Mammary epithelial cell (primary cell): ENCODE measurements at regions not wholly inside any gene's neighbourhood (a gene's known extent, or its start where the extent isn't known, plus 50 kb on each side); places are given as distances from the start of the nearest gene placed in this dataset.

Experiments
- CTCF ChIP-seq, 2 donors: IDR thresholded peaks in 1 of 2; conservative IDR thresholded peaks in 1 of 2; 2 replicates each; pipeline ENCODE4 v1.5.1; 2011 to 2012; ENCODE audit warnings: inconsistent platforms in 2 of 2, low read length in 2 of 2, mild to moderate bottlenecking in 2 of 2, control low read depth in 1 of 2, low read depth in 1 of 2; ENCODE audit not compliant: insufficient read depth in 1 of 2; ENCODE audit errors: extremely low read depth in 1 of 2
- EZH2 ChIP-seq: IDR thresholded peaks from 2 replicates; pipeline ENCODE4 v1.6.1; 2012; ENCODE audit warnings: low read length, inconsistent platforms, borderline replicate concordance

- no peak for TF ChIP-seq CTCF (conservative IDR thresholded peaks at IDR 0.05 in 1 of 2, IDR thresholded peaks at IDR 0.05 in 1 of 2; ENCODE audit: extremely low read depth in 1 of 2, insufficient read depth in 1 of 2, low read depth in 1 of 2, low read length in 2 of 2)
- no peak for TF ChIP-seq EZH2
Observed at GRCh38 chr7:79984210-79984609, 150.4 kb upstream of the GNAI1 start.
